Lower lobe of right lung (tissue), 2 donors: ENCODE measurements at regions not wholly inside any gene's neighbourhood (a gene's known extent, or its start where the extent isn't known, plus 50 kb on each side); places are given as distances from the start of the nearest gene placed in this dataset.

Source experiments
- ATAC-seq, 2 donors: fragments of 200-7000 bp; cut with Tn5 transposase; one replicate each; pipeline ENCODE4 v1.9.1; 2020 to 2022; ENCODE audit warnings: mild to moderate bottlenecking in 2 of 2, moderate library complexity in 2 of 2
- DNase-seq: peaks from one replicate; pipeline ENCODE4 v3.0.0-alpha.2; 2020
- H3K27ac ChIP-seq: fragments of 200-600 bp; one replicate; pipeline ENCODE4 v1.8.0; 2022
- H3K27me3 ChIP-seq: fragments of 200-600 bp; one replicate; pipeline ENCODE4 v1.8.0; 2022; ENCODE audit warnings: low read depth
- H3K36me3 ChIP-seq: fragments of 200-600 bp; one replicate; pipeline ENCODE4 v1.8.0; 2022; ENCODE audit warnings: mild to moderate bottlenecking
- H3K4me1 ChIP-seq: fragments of 200-600 bp; one replicate; pipeline ENCODE4 v1.8.0; 2022
- H3K4me3 ChIP-seq: fragments of 200-600 bp; one replicate; pipeline ENCODE4 v1.8.0; 2022; ENCODE audit warnings: mild to moderate bottlenecking
- H3K9me3 ChIP-seq: fragments of 200-600 bp; one replicate; pipeline ENCODE4 v1.8.0; 2022
- intact Hi-C: fragments of 100-400 bp; cut with DNase I; formaldehyde crosslinking; loops from one replicate; pipeline ENCODE4 v1.11.0; 2022
- TF ChIP-seq, protein P1 (sequence below): fragments of 200-600 bp; IDR thresholded peaks from one replicate; pipeline ENCODE4 v1.8.0; 2022; ENCODE audit warnings: antibody characterized with exemption, mild to moderate bottlenecking
- donor health status: DM: no; HTN: yes; CAD: no; lungs with severe emphysema.

DNA sequence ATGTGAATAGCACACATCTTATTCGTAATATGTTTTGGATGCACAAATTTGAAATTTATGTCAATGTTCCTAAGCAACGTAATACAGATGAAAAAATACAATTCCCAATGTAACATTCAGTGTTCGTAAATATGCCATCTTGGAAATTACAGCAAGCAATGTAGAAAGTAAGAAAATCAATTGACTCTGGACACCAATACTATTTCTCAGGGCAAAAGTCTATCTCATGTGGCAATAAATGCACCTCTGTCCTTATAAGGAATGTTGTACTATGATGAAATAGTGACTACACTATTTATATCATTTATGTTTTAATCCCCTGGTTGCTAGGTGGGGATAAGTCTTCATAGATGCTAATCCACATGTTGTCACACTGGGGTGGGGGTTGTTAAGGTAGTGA lies 251.2 kb downstream of the GXYLT1 start:
- TF ChIP-seq, protein P1, sequence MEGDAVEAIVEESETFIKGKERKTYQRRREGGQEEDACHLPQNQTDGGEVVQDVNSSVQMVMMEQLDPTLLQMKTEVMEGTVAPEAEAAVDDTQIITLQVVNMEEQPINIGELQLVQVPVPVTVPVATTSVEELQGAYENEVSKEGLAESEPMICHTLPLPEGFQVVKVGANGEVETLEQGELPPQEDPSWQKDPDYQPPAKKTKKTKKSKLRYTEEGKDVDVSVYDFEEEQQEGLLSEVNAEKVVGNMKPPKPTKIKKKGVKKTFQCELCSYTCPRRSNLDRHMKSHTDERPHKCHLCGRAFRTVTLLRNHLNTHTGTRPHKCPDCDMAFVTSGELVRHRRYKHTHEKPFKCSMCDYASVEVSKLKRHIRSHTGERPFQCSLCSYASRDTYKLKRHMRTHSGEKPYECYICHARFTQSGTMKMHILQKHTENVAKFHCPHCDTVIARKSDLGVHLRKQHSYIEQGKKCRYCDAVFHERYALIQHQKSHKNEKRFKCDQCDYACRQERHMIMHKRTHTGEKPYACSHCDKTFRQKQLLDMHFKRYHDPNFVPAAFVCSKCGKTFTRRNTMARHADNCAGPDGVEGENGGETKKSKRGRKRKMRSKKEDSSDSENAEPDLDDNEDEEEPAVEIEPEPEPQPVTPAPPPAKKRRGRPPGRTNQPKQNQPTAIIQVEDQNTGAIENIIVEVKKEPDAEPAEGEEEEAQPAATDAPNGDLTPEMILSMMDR = no peak
- Histone ChIP-seq H3K36me3 (no peaks in the 10 kb centered on the region), H3K4me3 (no peak overlapping the region), H3K27me3 (no peaks in the 10 kb centered on the region), H3K9me3 (peaks cover 7% of the 10 kb centered on the region), H3K4me1 (no peaks in the 10 kb centered on the region), H3K27ac (no peak overlapping the region)
- DNase-seq = no peak
- intact Hi-C loops = no loop called here
- ATAC-seq = no peak

DNA sequence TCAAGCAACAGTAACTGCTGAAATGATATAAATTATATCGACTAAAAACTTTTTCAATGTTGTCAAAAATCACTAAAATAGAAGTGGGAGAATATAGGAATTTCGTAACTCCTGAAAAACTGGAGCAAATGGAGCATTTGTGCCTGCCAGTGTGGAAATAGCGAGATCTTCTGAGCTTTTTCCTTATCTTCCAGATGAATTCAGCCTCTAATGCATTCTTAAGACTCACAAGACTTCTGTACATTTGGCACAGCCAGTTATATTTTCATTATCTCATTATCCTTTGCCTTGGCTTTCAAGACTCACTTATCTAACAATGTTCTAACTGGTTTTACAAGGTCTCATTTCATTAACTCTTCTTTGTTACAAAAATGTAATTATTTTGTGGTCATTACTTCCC lies 252.4 kb downstream of the GXYLT1 start:
- no peak for ATAC-seq

DNA sequence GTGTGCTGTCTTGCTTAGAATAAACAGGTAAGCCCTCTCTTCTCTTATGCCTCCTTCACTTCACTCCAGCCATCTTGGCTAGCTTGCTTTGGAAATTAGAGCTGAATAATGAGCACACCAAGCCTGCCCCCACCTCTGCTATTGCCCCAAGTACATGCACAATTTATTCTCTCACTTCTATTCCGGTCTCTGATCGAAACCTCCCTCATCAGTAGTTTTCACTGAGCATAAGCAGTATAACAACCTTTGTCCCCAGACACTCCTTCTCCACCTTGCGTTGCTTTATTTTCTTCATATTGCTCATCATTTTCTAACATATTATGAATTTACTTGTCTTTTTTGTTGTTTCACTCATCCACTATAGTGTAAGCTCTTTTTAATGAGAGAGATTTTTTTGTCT lies 253.4 kb downstream of the GXYLT1 start:
- intact Hi-C loops = no loop called here
- Histone ChIP-seq H3K27me3 (no peaks in the 10 kb centered on the region), H3K4me3 (no peak overlapping the region), H3K36me3 (no peaks in the 10 kb centered on the region), H3K4me1 (no peaks in the 10 kb centered on the region), H3K9me3 (no peaks in the 10 kb centered on the region), H3K27ac (no peak overlapping the region)
- DNase-seq (no peak), ATAC-seq (no peak)
- TF ChIP-seq, protein P1 = no peak

More for the DNA sequence above, 252.4 kb downstream of the GXYLT1 start:
- intact Hi-C loops = no loop called here
- no peak overlapping the region for H3K27ac ChIP-seq
- no peak overlapping the region for H3K4me3 ChIP-seq
- no peaks in the 10 kb centered on the region for H3K4me1 ChIP-seq
- TF ChIP-seq, protein P1 = no peak
- H3K9me3 ChIP-seq = no peaks in the 10 kb centered on the region
- DNase-seq = no peak
- H3K36me3 ChIP-seq = no peaks in the 10 kb centered on the region
- H3K27me3 ChIP-seq = no peaks in the 10 kb centered on the region

DNA sequence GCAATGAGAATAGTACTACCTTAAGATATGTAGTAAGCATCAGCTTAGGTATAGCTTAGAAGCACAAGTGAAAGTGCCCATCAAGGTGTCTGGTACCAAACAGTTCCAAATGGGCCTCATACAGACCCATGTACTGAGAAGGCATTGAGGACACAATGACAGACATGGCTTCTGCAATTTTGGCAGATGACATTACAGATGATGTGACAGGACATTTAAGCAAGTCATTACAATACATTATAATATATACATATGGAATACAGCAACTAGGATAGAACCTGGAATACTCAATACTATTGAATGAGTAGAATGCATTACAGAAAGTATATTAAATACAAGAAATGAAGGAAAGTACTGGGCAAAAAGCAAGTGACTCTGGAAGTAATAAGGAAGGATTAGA lies 256.4 kb downstream of the GXYLT1 start:
- intact Hi-C loops = no loop called here
- H3K4me1 ChIP-seq = no peaks in the 10 kb centered on the region
- DNase-seq = no peak

DNA sequence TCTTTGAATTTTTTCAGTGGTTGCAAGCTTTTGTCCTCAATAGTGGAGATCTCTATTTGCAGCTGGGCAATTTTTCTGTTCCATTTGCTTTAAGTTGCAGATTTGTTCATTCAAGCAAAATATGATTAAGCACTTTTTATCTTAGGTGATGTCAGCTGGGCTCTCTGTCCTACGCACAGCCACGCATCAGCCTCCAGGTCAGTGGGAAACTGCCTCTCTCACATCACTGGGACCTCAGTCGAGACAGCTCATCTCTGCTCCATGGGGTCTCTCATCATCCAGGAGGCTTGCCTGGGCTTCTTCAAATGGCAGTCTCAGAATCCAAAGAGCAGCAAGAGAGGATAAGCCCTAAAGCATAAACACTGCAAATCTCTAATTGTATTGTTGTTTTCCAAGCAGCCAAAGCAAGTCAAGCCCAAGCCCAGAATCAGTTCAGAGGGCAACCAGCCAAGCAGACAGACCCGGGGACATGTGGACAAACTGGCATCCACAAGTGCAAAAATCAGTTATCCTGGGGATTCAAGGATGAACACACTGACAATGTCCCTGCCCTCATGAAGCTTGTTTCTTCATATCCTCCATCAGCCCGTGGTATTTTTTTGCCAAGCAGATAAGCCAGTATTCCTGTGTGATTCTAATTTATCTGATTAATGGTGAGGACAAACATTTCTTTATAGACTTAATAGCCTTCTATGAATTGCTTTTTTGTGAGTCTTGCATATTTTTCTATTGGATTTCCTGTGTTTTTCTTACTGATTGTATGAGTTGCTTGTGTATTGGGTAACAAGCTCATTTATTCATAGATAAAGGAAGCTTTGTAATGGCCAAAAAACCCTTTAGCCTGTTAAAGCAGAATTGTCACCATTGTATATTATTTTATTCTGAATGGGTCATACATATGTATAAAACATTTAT lies 262.5 kb downstream of the GXYLT1 start:
- no peak for DNase-seq
- TF ChIP-seq, protein P1 = no peak
- Histone ChIP-seq H3K4me1 (no peaks in the 10 kb centered on the region), H3K27ac (no peak overlapping the region), H3K27me3 (no peaks in the 10 kb centered on the region), H3K4me3 (no peak overlapping the region), H3K9me3 (no peaks in the 10 kb centered on the region), H3K36me3 (no peaks in the 10 kb centered on the region)
- intact Hi-C loops = no loop called here
- ATAC-seq = no peak

More for the DNA sequence above, 256.4 kb downstream of the GXYLT1 start:
- H3K4me3 ChIP-seq = no peak overlapping the region
- no peak for ATAC-seq
- no peak overlapping the region for H3K27ac ChIP-seq
- no peaks in the 10 kb centered on the region for H3K27me3 ChIP-seq
- no peaks in the 10 kb centered on the region for H3K36me3 ChIP-seq
- H3K9me3 ChIP-seq = no peaks in the 10 kb centered on the region
- TF ChIP-seq, protein P1 = no peak
